Fibroblast of pulmonary artery (primary cell): ENCODE measurements at regions not wholly inside any gene's neighbourhood (a gene's known extent, or its start where the extent isn't known, plus 50 kb on each side); places are given as distances from the start of the nearest gene placed in this dataset.
A peak's percentile ranks its signal among the peaks of the same experiment; 100 is the strongest.

Experiments used
- DNase-seq: peaks from one replicate; pipeline ENCODE4 v3.0.0-alpha.2; 2010; ENCODE audit warnings: low read depth
- H3K4me3 ChIP-seq: replicated peaks from 2 replicates; pipeline ENCODE4 v1.5.1; 2011; ENCODE audit warnings: low read depth, mild to moderate bottlenecking, control low read depth, low read length, moderate library complexity
- TF ChIP-seq, protein P1 (sequence below): IDR thresholded peaks from 2 replicates; pipeline ENCODE4 v1.5.1; 2011; ENCODE audit warnings: mild to moderate bottlenecking, control low read depth, low read length, inconsistent platforms; ENCODE audit errors: missing control alignments

DNA sequence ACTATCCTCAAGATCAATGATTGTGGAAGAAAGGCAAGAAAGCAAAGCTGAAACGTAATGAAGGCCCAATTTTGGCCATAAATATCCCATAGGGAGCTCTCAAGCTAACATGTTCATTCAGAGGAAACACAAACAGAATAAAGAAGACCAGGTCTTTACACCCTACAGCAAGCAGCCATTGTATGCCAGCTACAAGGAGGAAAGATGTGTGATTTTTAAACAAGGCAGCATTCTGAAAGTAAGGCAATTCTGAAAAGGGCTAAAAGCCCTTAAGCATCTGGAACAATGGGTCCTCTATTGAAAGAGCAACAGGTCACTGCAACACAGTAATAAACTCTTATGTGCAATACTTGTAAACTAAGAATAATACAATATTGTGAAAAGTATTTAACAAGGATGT is 1002.4 kb downstream of the SLITRK1 start:
- no peak for DNase-seq
- TF ChIP-seq, protein P1, sequence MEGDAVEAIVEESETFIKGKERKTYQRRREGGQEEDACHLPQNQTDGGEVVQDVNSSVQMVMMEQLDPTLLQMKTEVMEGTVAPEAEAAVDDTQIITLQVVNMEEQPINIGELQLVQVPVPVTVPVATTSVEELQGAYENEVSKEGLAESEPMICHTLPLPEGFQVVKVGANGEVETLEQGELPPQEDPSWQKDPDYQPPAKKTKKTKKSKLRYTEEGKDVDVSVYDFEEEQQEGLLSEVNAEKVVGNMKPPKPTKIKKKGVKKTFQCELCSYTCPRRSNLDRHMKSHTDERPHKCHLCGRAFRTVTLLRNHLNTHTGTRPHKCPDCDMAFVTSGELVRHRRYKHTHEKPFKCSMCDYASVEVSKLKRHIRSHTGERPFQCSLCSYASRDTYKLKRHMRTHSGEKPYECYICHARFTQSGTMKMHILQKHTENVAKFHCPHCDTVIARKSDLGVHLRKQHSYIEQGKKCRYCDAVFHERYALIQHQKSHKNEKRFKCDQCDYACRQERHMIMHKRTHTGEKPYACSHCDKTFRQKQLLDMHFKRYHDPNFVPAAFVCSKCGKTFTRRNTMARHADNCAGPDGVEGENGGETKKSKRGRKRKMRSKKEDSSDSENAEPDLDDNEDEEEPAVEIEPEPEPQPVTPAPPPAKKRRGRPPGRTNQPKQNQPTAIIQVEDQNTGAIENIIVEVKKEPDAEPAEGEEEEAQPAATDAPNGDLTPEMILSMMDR = no peak
- H3K4me3 ChIP-seq = no peak overlapping the region

DNA sequence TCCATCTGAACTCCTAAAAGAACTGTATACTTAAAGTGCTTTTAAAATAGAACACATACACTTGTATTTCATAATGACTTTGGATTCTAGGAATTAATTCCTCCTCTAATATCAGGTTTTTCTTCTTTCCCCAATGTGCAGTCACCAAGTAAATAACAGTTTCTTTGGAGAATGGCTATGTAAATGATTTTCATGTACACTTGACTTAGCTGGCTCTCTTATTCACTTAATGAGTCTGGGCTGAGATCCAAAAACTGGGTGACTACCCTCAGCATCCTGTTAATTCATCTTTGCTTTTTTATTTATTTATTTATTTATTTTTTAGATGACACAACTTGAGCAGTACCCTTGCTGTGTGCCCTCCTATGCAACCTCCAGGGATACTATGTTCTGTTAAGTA is 1003.7 kb downstream of the SLITRK1 start:
- TF ChIP-seq, protein P1 = no peak
- H3K4me3 ChIP-seq = no peak overlapping the region
- DNase-seq = no peak

DNA sequence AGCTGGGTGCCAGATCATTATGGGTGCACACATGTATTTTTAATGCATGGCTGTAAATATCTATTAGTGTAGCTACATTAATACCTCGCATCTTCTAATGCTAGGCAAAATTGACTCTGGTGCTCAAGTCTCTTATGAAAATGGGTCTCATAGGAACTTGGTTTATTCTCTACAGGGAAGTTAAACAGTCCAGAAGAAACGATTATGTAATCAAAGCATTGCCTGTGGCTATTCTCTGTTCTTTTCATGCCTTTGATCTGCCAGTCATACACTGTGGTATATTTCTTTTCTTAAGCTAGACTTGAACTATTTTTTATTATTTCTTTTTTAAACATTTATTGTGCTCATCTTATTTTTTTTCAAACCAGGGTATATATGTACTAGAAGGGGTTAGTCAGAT is 1015.0 kb downstream of the SLITRK1 start:
- TF ChIP-seq, protein P1 = no peak
- H3K4me3 ChIP-seq = no peak overlapping the region
- no peak for DNase-seq

DNA sequence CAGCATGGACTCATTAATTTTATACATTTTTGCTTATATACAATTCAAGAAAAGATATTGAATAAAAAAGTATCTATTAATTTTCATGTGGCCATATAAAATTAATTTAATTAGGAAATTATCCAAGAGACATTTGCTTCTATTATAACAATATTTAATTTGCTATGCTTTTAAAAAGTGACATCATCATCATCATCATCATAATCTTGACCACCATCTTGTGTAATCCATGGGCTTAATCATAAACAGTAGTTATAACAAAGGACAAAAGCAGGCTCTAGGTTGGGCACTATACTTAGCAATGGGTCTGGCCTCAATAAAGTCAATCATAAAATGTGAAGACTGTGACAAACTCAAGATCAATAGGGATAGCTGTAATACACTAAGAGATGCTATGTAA is 1031.6 kb downstream of the SLITRK1 start:
- H3K4me3 ChIP-seq = no peak overlapping the region
- no peak for DNase-seq
- TF ChIP-seq, protein P1 = no peak

DNA sequence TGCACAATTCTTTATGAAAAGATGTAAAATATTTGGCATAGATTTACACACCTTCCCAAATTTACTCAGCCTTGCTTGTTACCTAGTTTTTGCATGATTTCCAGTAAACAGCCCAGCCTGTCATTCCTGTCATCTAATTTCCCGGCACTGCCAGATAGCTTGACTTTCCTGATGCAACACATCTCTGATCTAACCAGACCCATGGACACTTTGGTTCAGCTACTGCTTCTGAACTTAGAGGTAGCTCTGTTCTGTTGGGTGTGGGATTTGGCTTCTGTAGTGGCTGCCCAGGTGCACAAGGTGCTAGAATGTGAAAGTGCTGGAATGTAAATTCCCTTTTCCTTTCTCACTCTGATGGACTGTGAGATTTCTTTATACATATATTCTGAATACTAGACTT is 1033.5 kb downstream of the SLITRK1 start:
- TF ChIP-seq, protein P1 = no peak
- no peak overlapping the region for H3K4me3 ChIP-seq
- no peak for DNase-seq

DNA sequence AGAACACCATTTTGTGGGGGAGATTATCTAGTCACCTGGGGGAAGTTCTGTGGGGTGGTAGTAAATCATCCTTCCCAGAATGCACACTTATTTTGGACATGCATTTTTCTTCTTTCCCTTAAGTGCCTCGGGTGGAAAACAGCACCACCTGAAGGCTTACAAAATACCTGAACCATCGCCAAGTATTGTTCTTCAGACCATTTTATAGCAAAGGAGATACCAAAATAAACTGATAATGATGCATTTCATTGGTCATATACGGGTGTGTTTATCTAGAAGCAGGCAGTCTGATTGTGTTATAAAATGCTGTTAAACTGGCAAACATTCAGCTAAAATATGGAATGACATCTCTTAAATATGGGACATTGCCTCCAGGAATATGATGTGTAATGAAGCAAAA is 1034.7 kb downstream of the SLITRK1 start:
- peak; percentile 5 for DNase-seq
- H3K4me3 ChIP-seq = no peak overlapping the region
- TF ChIP-seq, protein P1 = no peak

DNA sequence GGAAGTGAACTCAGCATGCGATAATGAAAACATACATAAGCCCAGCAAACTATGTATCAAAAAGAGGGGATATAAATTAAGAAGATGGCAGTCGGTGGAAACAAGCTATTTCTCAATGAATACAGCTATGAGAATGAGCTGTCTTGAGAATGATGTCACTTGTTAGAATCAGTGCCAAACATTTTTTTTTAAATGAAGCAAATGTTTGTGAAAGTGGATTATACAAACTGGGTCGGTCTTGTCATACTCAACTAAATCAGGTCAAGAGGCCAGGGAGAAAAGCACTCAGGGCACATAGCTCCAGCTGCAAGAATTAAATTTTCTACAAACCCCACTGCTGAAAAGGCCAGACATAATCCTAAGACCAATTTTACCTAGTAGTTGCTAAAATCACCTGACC is 1048.4 kb downstream of the SLITRK1 start:
- TF ChIP-seq, protein P1 = no peak
- DNase-seq = peak; percentile 35
- no peak overlapping the region for H3K4me3 ChIP-seq
